Right lobe of liver (tissue), 4 donors: ENCODE measurements at regions not wholly inside any gene's neighbourhood (a gene's known extent, or its start where the extent isn't known, plus 50 kb on each side); places are given as distances from the start of the nearest gene placed in this dataset.

Experiments
- POLR2A ChIP-seq: fragments of 450-650 bp; IDR thresholded peaks from one replicate; pipeline ENCODE4 v1.6.1; 2017; ENCODE audit warnings: antibody characterized with exemption, mild to moderate bottlenecking
- TF ChIP-seq, protein P1 (sequence below), 4 donors: fragments of 200-600 bp in 3 of 4; fragments of 450-650 bp in 1 of 4; IDR thresholded peaks; one replicate each; pipeline versions ENCODE4 v1.5.1 to v1.8.0; 2016 to 2022; ENCODE audit warnings: antibody characterized with exemption in 4 of 4, mild to moderate bottlenecking in 2 of 4
- donor health status: DM: no; HTN: no; CAD: no.
- donor health status: DM: no; HTN: no; CAD: no.
- donor health status: DM: no; HTN: yes; CAD: no.

DNA sequence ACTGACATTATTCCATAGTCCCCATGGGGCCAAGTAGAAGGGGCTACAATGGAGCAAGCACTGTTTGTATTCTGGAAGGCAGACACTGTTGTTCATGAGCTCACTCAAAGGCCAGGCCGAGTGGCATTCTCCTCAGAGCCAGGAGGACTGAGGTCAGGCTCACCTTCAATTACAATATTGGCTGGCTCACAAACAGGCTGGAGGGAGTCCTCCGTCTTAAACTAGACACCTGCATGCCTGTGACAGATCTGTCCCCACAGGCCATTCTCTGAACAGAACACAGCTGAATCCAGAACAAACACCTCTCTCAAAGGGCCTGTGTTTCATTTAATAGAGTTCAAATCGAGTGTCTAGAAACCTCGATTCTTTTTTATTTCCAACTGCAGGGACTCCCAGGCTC is 347.4 kb upstream of the PPP2R3A start:
- TF ChIP-seq, protein P1, sequence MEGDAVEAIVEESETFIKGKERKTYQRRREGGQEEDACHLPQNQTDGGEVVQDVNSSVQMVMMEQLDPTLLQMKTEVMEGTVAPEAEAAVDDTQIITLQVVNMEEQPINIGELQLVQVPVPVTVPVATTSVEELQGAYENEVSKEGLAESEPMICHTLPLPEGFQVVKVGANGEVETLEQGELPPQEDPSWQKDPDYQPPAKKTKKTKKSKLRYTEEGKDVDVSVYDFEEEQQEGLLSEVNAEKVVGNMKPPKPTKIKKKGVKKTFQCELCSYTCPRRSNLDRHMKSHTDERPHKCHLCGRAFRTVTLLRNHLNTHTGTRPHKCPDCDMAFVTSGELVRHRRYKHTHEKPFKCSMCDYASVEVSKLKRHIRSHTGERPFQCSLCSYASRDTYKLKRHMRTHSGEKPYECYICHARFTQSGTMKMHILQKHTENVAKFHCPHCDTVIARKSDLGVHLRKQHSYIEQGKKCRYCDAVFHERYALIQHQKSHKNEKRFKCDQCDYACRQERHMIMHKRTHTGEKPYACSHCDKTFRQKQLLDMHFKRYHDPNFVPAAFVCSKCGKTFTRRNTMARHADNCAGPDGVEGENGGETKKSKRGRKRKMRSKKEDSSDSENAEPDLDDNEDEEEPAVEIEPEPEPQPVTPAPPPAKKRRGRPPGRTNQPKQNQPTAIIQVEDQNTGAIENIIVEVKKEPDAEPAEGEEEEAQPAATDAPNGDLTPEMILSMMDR (IDR thresholded peaks at IDR 0.05): no peak
- no peak for TF ChIP-seq POLR2A
